H1 (cell line): ENCODE measurements at regions not wholly inside any gene's neighbourhood (a gene's known extent, or its start where the extent isn't known, plus 50 kb on each side); places are given as distances from the start of the nearest gene placed in this dataset.

Experiments used
- CHD7 ChIP-seq: fragments of 300-600 bp; sonication (generic); IDR thresholded peaks from 2 replicates; pipeline ENCODE4 v1.7.1; 2012; ENCODE audit warnings: low read length, moderate library complexity, mild to moderate bottlenecking, inconsistent platforms; ENCODE audit not compliant: insufficient replicate concordance
- POLR2AphosphoS5 ChIP-seq: IDR thresholded peaks from 2 replicates; pipeline ENCODE4 v1.6.1; 2011; ENCODE audit warnings: low read depth, low read length
- RXRA ChIP-seq: IDR thresholded peaks from 2 replicates; pipeline ENCODE4 v1.6.1; 2011; ENCODE audit warnings: low read depth, mild to moderate bottlenecking, low read length, moderate library complexity; ENCODE audit not compliant: insufficient read depth
- SP4 ChIP-seq: IDR thresholded peaks from 2 replicates; pipeline ENCODE4 v1.6.1; 2012; ENCODE audit warnings: low read length, inconsistent platforms
- TAF7 ChIP-seq: optimal IDR thresholded peaks from 2 replicates; pipeline ENCODE3; 2011; ENCODE audit warnings: low read depth, mild to moderate bottlenecking, inconsistent platforms, low read length, moderate library complexity, borderline replicate concordance
- ZNF274 ChIP-seq: IDR thresholded peaks from 2 replicates; pipeline ENCODE4 v1.7.0; 2012; ENCODE audit warnings: low read length, borderline replicate concordance; ENCODE audit errors: extremely low read depth
- TF ChIP-seq, protein P1 (sequence below), 3 experiments: IDR thresholded peaks; 1 replicate in 2 of 3; 2 replicates in 1 of 3; pipeline versions ENCODE4 v1.5.1 to v1.6.1; 2011; ENCODE audit warnings: low read length in 3 of 3, mild to moderate bottlenecking in 3 of 3, inconsistent platforms in 2 of 3, low read depth in 1 of 3, moderate library complexity in 1 of 3; ENCODE audit not compliant: insufficient read depth in 1 of 3; ENCODE audit errors: control extremely low read depth in 1 of 3

GRCh38 chr7:66413379-66414114 lies 208.4 kb downstream of the TPST1 start (continued):
- TF ChIP-seq CHD7 (no peak), ZNF274 (no peak), RXRA (no peak), POLR2AphosphoS5 (peak; percentile 49; the same call in 1 of the 2 replicates), TAF7 (no peak), SP4 (no peak)
- TF ChIP-seq, protein P1, sequence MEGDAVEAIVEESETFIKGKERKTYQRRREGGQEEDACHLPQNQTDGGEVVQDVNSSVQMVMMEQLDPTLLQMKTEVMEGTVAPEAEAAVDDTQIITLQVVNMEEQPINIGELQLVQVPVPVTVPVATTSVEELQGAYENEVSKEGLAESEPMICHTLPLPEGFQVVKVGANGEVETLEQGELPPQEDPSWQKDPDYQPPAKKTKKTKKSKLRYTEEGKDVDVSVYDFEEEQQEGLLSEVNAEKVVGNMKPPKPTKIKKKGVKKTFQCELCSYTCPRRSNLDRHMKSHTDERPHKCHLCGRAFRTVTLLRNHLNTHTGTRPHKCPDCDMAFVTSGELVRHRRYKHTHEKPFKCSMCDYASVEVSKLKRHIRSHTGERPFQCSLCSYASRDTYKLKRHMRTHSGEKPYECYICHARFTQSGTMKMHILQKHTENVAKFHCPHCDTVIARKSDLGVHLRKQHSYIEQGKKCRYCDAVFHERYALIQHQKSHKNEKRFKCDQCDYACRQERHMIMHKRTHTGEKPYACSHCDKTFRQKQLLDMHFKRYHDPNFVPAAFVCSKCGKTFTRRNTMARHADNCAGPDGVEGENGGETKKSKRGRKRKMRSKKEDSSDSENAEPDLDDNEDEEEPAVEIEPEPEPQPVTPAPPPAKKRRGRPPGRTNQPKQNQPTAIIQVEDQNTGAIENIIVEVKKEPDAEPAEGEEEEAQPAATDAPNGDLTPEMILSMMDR (IDR thresholded peaks at IDR 0.05; ENCODE audit: control extremely low read depth in 1 of 3, insufficient read depth in 1 of 3, low read depth in 1 of 3, low read length in 3 of 3) = peak; percentile 56 to 72 (median 56)
